ENCODE measurements at regions not wholly inside any gene's neighbourhood (a gene's known extent, or its start where the extent isn't known, plus 50 kb on each side); places are given as distances from the start of the nearest gene placed in this dataset.

GRCh38 chr3:4029135-4029534, 229.9 kb downstream of the LRRN1 start:
- DNase-seq (ENCODE audit: low spot score): no peak

GRCh38 chr3:4030624-4031023, 231.4 kb downstream of the LRRN1 start:
- no peak for DNase-seq (ENCODE audit: low spot score)

- DNase-seq (ENCODE audit: low spot score): no peak
These were observed 234.1 kb downstream of the LRRN1 start for GRCh38 chr3:4033296-4033695.

GRCh38 chr3:4036046-4036445, 236.8 kb downstream of the LRRN1 start:
- DNase-seq (ENCODE audit: low spot score): no peak

GRCh38 chr3:4038351-4038750, 239.1 kb downstream of the LRRN1 start:
- no peak for DNase-seq (ENCODE audit: low spot score)

- no peak for DNase-seq (ENCODE audit: low spot score)
These were observed 242.8 kb downstream of the LRRN1 start for GRCh38 chr3:4042070-4042469.

GRCh38 chr3:4042869-4043268, 243.6 kb downstream of the LRRN1 start:
- no peak for DNase-seq (ENCODE audit: low spot score)

GRCh38 chr3:4043867-4044575, 244.8 kb downstream of the LRRN1 start:
- peak; percentile 79 for DNase-seq (ENCODE audit: low spot score)

- no peak for DNase-seq (ENCODE audit: low spot score)
These were observed 245.4 kb downstream of the LRRN1 start for GRCh38 chr3:4044619-4045018.

GRCh38 chr3:4045756-4046155, 246.5 kb downstream of the LRRN1 start:
- DNase-seq (ENCODE audit: low spot score): no peak

GRCh38 chr3:4047366-4047765, 248.1 kb downstream of the LRRN1 start:
- DNase-seq (ENCODE audit: low spot score): peak; percentile 42

GRCh38 chr3:4052706-4053105, 250.5 kb upstream of the SETMAR start:
- peak; percentile 63 for DNase-seq (ENCODE audit: low spot score)

GRCh38 chr3:4053975-4054374, 249.2 kb upstream of the SETMAR start:
- DNase-seq (ENCODE audit: low spot score): no peak

GRCh38 chr3:4060064-4060463, 243.1 kb upstream of the SETMAR start:
- peak; percentile 78 for DNase-seq (ENCODE audit: low spot score)

GRCh38 chr3:4060603-4061002, 242.6 kb upstream of the SETMAR start:
- no peak for DNase-seq (ENCODE audit: low spot score)

GRCh38 chr3:4061195-4061594, 242.0 kb upstream of the SETMAR start:
- no peak for DNase-seq (ENCODE audit: low spot score)

- no peak for DNase-seq (ENCODE audit: low spot score)
These were observed 241.3 kb upstream of the SETMAR start for GRCh38 chr3:4061783-4062360.

- no peak for DNase-seq (ENCODE audit: low spot score)
These were observed 240.5 kb upstream of the SETMAR start for GRCh38 chr3:4062621-4063020.

GRCh38 chr3:4063916-4064574, 239.1 kb upstream of the SETMAR start:
- DNase-seq (ENCODE audit: low spot score): peak; percentile 34

GRCh38 chr3:4065085-4065484, 238.1 kb upstream of the SETMAR start:
- DNase-seq (ENCODE audit: low spot score): no peak

- no peak for DNase-seq (ENCODE audit: low spot score)
These were observed 237.6 kb upstream of the SETMAR start for GRCh38 chr3:4065554-4065953.

GRCh38 chr3:4067893-4068292, 235.3 kb upstream of the SETMAR start:
- DNase-seq (ENCODE audit: low spot score): no peak

- DNase-seq (ENCODE audit: low spot score): no peak
These were observed 233.4 kb upstream of the SETMAR start for GRCh38 chr3:4069796-4070195.

All from kidney tubule cell (primary cell).